ENCODE measurements at regions not wholly inside any gene's neighbourhood (a gene's known extent, or its start where the extent isn't known, plus 50 kb on each side); places are given as distances from the start of the nearest gene placed in this dataset.

- DNase-seq = no peak
Measured at GRCh38 chr14:86858591-86858990, 1134.4 kb downstream of the GALC start.

- no peak for DNase-seq
Measured at GRCh38 chr14:86858031-86858430, 1135.0 kb downstream of the GALC start.

- DNase-seq = no peak
Measured at GRCh38 chr14:86852530-86852929, 1140.5 kb downstream of the GALC start.

GRCh38 chr14:86847140-86847539 lies 1145.8 kb downstream of the GALC start:
- DNase-seq = no peak

- peak; percentile 17 for DNase-seq
Measured at GRCh38 chr14:86838363-86838762, 1154.6 kb downstream of the GALC start.

- DNase-seq = no peak
Measured at GRCh38 chr14:86826661-86827060, 1166.3 kb downstream of the GALC start.

- DNase-seq = no peak
Measured at GRCh38 chr14:86824167-86824566, 1168.8 kb downstream of the GALC start.

GRCh38 chr14:86823581-86823980 lies 1169.4 kb downstream of the GALC start:
- DNase-seq = no peak

GRCh38 chr14:86815341-86815740 lies 1177.6 kb downstream of the GALC start:
- DNase-seq = no peak

- no peak for DNase-seq
Measured at GRCh38 chr14:86802726-86803125, 1190.3 kb downstream of the GALC start.

GRCh38 chr14:86799244-86799647 lies 1193.7 kb downstream of the GALC start:
- no peak for DNase-seq

GRCh38 chr14:86798330-86798729 lies 1194.7 kb downstream of the GALC start:
- no peak for DNase-seq

GRCh38 chr14:86797075-86797351 lies 1196.0 kb downstream of the GALC start:
- DNase-seq = no peak

GRCh38 chr14:86796221-86797074 lies 1196.5 kb downstream of the GALC start:
- DNase-seq = no peak

GRCh38 chr14:86794689-86795088 lies 1198.3 kb downstream of the GALC start:
- DNase-seq = no peak

GRCh38 chr14:86790408-86791364 lies 1202.3 kb downstream of the GALC start:
- no peak for DNase-seq

- no peak for DNase-seq
Measured at GRCh38 chr14:86788224-86788623, 1204.8 kb downstream of the GALC start.

GRCh38 chr14:86787717-86788116 lies 1205.3 kb downstream of the GALC start:
- no peak for DNase-seq

GRCh38 chr14:86782092-86782580 lies 1210.8 kb downstream of the GALC start:
- no peak for DNase-seq

GRCh38 chr14:86780876-86781510 lies 1212.0 kb downstream of the GALC start:
- no peak for DNase-seq

GRCh38 chr14:86780461-86780860 lies 1212.5 kb downstream of the GALC start:
- no peak for DNase-seq

GRCh38 chr14:86779416-86779815 lies 1213.6 kb downstream of the GALC start:
- no peak for DNase-seq

- DNase-seq = no peak
Measured at GRCh38 chr14:86777963-86778602, 1214.9 kb downstream of the GALC start.
